ENCODE measurements at regions not wholly inside any gene's neighbourhood (a gene's known extent, or its start where the extent isn't known, plus 50 kb on each side); places are given as distances from the start of the nearest gene placed in this dataset.

DNA sequence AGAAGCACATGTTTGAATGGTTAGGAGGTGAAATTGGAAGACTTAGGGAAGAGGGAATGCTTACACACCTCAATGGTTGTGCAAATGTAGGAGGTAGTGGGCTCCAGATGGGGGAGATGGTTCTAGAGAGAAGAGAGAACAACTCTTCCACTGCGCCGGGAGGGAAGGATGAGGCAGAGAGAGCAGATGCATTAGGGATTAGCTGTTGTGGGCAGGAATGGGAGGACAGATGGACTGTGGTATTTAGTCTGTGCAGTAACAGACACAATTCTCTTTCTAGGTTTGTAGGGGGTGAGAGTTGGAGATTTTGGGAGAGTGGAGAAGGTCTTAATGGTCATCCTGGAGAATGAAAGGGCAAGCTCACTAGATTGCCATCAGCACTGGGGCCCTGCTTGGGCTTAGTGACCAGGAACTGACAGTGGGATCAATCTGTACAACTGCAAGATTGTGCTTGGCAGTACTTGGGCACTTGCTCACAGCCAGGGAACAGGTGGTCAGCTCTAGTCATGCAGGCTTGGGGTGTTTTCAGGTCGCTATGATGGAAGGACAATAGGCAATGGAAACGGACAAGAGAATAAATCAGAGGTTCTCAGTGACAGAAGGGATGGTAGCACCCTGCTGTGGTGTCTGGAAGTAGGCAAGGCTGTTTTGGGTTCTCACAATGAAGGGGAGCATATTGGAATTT lies 182.0 kb upstream of the MYLIP start:
- Histone ChIP-seq H3K4me3 (ENCODE audit: low read length) (no peak overlapping the region), H3K27ac (ENCODE audit: low read depth, low read length) (no peak overlapping the region), H3K4me2 (ENCODE audit: low read length) (no peak overlapping the region), H3K9me3 (ENCODE audit: control insufficient read depth, insufficient read depth, low read length) (no peaks in the 10 kb centered on the region), H3F3A (ENCODE audit: control insufficient read depth, insufficient read depth) (no peaks in the 10 kb centered on the region), H3K27me3 (ENCODE audit: control insufficient read depth, low read length) (peaks cover 4% of the 10 kb centered on the region; the same call in 1 of the 2 replicates), H3K9me2 (replicated peaks; ENCODE audit: control insufficient read depth, low read length) (no peaks in the 10 kb centered on the region), H4K20me1 (ENCODE audit: control insufficient read depth, insufficient read depth, low read depth, low read length) (no peaks in the 10 kb centered on the region), H3K4me1 (ENCODE audit: control insufficient read depth, low read length) (peaks cover 11% of the 10 kb centered on the region), H3K79me2 (ENCODE audit: control insufficient read depth, low read length) (no peaks in the 10 kb centered on the region), H3K36me3 (ENCODE audit: control insufficient read depth, low read length) (no peaks in the 10 kb centered on the region)
- no peak for TF ChIP-seq EZH2phosphoT487 (IDR thresholded peaks at IDR 0.05; ENCODE audit: borderline replicate concordance, low read length)
- TF ChIP-seq CTCF (IDR thresholded peaks at IDR 0.05; ENCODE audit: low read depth, low read length, poor library complexity, severe bottlenecking), result no peak

DNA sequence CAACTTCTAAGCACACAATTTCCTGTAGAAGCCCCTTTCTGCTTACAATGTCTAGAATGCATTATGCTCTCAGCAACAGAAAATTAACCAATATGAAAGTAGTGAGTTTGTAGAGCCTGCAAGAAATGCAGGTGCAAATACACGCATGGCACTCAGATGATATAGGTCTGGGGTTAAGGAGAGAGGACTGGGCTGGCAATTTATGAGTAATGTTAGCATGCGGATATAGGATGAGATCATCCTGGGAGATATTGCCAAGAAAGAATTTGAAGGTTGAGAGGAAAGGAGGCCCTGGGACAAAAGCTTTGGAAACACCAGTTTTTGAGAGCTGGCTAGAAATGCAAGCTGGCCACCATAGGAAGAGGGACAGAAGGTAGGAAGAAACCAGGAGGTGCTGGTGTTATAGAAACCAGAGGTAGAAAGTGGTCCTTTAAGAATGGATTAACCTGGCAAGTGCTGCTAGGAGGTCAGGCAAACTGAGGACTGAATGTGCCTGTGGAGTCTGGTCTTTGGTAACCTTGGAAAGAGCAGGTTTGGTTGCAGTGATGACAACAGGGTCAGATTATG lies 183.2 kb upstream of the MYLIP start:
- Histone ChIP-seq H3K27me3 (ENCODE audit: control insufficient read depth, low read length) (peaks cover 4% of the 10 kb centered on the region; the same call in 1 of the 2 replicates), H3K4me3 (ENCODE audit: low read length) (no peak overlapping the region), H3K9me3 (ENCODE audit: control insufficient read depth, insufficient read depth, low read length) (no peaks in the 10 kb centered on the region), H3K79me2 (ENCODE audit: control insufficient read depth, low read length) (no peaks in the 10 kb centered on the region), H3K36me3 (ENCODE audit: control insufficient read depth, low read length) (no peaks in the 10 kb centered on the region), H3K4me1 (ENCODE audit: control insufficient read depth, low read length) (no peaks in the 10 kb centered on the region), H3F3A (ENCODE audit: control insufficient read depth, insufficient read depth) (no peaks in the 10 kb centered on the region), H3K4me2 (ENCODE audit: low read length) (no peak overlapping the region), H4K20me1 (ENCODE audit: control insufficient read depth, insufficient read depth, low read depth, low read length) (no peaks in the 10 kb centered on the region), H3K9me2 (replicated peaks; ENCODE audit: control insufficient read depth, low read length) (no peaks in the 10 kb centered on the region), H3K27ac (ENCODE audit: low read depth, low read length) (no peak overlapping the region)
- TF ChIP-seq CTCF (IDR thresholded peaks at IDR 0.05; ENCODE audit: low read depth, low read length, poor library complexity, severe bottlenecking) (no peak), EZH2phosphoT487 (IDR thresholded peaks at IDR 0.05; ENCODE audit: borderline replicate concordance, low read length) (no peak)

DNA sequence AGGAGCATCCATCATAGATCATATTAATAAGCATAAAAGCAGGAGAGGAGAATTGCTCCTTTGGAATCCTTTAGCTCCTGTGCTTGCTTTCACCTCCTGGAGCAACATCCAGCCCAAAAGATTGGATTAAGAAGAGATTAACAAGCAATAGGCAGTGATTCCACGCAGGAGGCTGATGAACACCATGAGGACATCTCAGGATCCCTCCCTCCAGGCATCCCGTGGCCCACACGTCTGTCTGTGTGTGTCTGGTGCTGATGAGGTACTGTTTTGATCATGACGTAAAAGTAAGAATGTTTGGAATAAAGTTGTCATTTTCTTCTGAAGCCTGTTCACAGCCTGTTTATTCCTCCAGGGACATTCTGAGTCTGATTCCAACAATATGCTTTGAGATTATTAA lies 185.5 kb upstream of the MYLIP start:
- no peaks in the 10 kb centered on the region for H3K4me1 ChIP-seq (ENCODE audit: control insufficient read depth, low read length)
- no peaks in the 10 kb centered on the region for H3F3A ChIP-seq (ENCODE audit: control insufficient read depth, insufficient read depth)
- TF ChIP-seq EZH2phosphoT487 (IDR thresholded peaks at IDR 0.05; ENCODE audit: borderline replicate concordance, low read length) (no peak), CTCF (IDR thresholded peaks at IDR 0.05; ENCODE audit: low read depth, low read length, poor library complexity, severe bottlenecking) (no peak)
- H3K4me2 ChIP-seq (ENCODE audit: low read length), result no peak overlapping the region
- no peaks in the 10 kb centered on the region for H4K20me1 ChIP-seq (ENCODE audit: control insufficient read depth, insufficient read depth, low read depth, low read length)
- peaks cover 4% of the 10 kb centered on the region; the same call in 1 of the 2 replicates for H3K27me3 ChIP-seq (ENCODE audit: control insufficient read depth, low read length)
- no peak overlapping the region for H3K27ac ChIP-seq (ENCODE audit: low read depth, low read length)
- H3K9me2 ChIP-seq (replicated peaks; ENCODE audit: control insufficient read depth, low read length), result no peaks in the 10 kb centered on the region
- no peak overlapping the region for H3K4me3 ChIP-seq (ENCODE audit: low read length)
- H3K36me3 ChIP-seq (ENCODE audit: control insufficient read depth, low read length), result no peaks in the 10 kb centered on the region
- no peaks in the 10 kb centered on the region for H3K79me2 ChIP-seq (ENCODE audit: control insufficient read depth, low read length)
- no peaks in the 10 kb centered on the region for H3K9me3 ChIP-seq (ENCODE audit: control insufficient read depth, insufficient read depth, low read length)

Data from DOHH2 (cell line).